ENCODE measurements at regions not wholly inside any gene's neighbourhood (a gene's known extent, or its start where the extent isn't known, plus 50 kb on each side); places are given as distances from the start of the nearest gene placed in this dataset.

- Mint-ChIP-seq H3K4me1 (ENCODE audit: insufficient read depth, unreplicated experiment) (no peaks in the 10 kb centered on the region), H3K4me3 (ENCODE audit: unreplicated experiment) (no peak overlapping the region), H3K9me3 (ENCODE audit: unreplicated experiment) (peaks cover 4% of the 10 kb centered on the region), H3K27me3 (ENCODE audit: insufficient read depth, unreplicated experiment) (no peaks in the 10 kb centered on the region), H3K27ac (ENCODE audit: low read depth, unreplicated experiment) (no peak overlapping the region), H3K36me3 (ENCODE audit: insufficient read depth, unreplicated experiment) (no peaks in the 10 kb centered on the region)
- intact Hi-C loops (cut with micrococcal nuclease): no loop called here
- TF ChIP-seq, protein P1, sequence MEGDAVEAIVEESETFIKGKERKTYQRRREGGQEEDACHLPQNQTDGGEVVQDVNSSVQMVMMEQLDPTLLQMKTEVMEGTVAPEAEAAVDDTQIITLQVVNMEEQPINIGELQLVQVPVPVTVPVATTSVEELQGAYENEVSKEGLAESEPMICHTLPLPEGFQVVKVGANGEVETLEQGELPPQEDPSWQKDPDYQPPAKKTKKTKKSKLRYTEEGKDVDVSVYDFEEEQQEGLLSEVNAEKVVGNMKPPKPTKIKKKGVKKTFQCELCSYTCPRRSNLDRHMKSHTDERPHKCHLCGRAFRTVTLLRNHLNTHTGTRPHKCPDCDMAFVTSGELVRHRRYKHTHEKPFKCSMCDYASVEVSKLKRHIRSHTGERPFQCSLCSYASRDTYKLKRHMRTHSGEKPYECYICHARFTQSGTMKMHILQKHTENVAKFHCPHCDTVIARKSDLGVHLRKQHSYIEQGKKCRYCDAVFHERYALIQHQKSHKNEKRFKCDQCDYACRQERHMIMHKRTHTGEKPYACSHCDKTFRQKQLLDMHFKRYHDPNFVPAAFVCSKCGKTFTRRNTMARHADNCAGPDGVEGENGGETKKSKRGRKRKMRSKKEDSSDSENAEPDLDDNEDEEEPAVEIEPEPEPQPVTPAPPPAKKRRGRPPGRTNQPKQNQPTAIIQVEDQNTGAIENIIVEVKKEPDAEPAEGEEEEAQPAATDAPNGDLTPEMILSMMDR (IDR thresholded peaks at IDR 0.05; ENCODE audit: unreplicated experiment): no peak
- DNase-seq (ENCODE audit: unreplicated experiment): no peak
- ChIA-PET POLR2A (no interaction called here), CTCF (no interaction called here)
- BruUV-seq (replicated peaks): no TSS peak
Measured at GRCh38 chr2:51368250-51368649, 336.3 kb upstream of the NRXN1 start.

GRCh38 chr2:51350100-51350499 is 318.2 kb upstream of the NRXN1 start:
- H3K9me3 Mint-ChIP-seq (ENCODE audit: unreplicated experiment): no peaks in the 10 kb centered on the region
- POLR2A ChIA-PET: no interaction called here
- peak overlapping the region; percentile 46 for H3K27ac Mint-ChIP-seq (ENCODE audit: low read depth, unreplicated experiment)
- H3K27me3 Mint-ChIP-seq (ENCODE audit: insufficient read depth, unreplicated experiment): no peaks in the 10 kb centered on the region
- TF ChIP-seq, protein P1 (IDR thresholded peaks at IDR 0.05; ENCODE audit: unreplicated experiment): no peak
- no peaks in the 10 kb centered on the region for H3K36me3 Mint-ChIP-seq (ENCODE audit: insufficient read depth, unreplicated experiment)
- DNase-seq (ENCODE audit: unreplicated experiment): peak; percentile 38
- no TSS peak for BruUV-seq (replicated peaks)
- intact Hi-C loops (cut with micrococcal nuclease): no loop called here
- H3K4me3 Mint-ChIP-seq (ENCODE audit: unreplicated experiment): no peak overlapping the region
- H3K4me1 Mint-ChIP-seq (ENCODE audit: insufficient read depth, unreplicated experiment): peaks cover 10% of the 10 kb centered on the region
- CTCF ChIA-PET: no interaction called here

DNA sequence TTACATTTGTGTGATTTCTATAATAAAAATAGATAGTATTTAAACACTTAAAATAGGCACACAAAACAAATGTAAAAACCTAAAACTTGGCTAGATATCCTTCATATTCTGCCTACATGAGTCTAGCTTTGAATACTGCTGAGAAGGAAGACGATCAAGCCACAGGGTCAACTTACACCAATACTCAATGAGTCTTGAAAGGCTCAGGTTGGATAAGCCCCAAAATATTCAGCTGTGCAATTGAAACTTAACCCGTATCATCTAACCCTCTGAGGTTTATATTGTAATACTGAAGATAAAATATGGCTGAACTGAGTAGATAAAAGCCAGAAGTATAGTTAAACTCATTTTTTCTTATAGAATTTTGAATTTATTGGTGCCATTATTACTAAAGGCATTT is 313.0 kb upstream of the NRXN1 start:
- no peaks in the 10 kb centered on the region for H3K9me3 Mint-ChIP-seq (ENCODE audit: unreplicated experiment)
- BruUV-seq (replicated peaks): no TSS peak
- intact Hi-C loops (cut with micrococcal nuclease): no loop called here
- no peaks in the 10 kb centered on the region for H3K36me3 Mint-ChIP-seq (ENCODE audit: insufficient read depth, unreplicated experiment)
- H3K4me3 Mint-ChIP-seq (ENCODE audit: unreplicated experiment): no peak overlapping the region
- no peak for DNase-seq (ENCODE audit: unreplicated experiment)
- H3K4me1 Mint-ChIP-seq (ENCODE audit: insufficient read depth, unreplicated experiment): peaks cover 4% of the 10 kb centered on the region
- no peaks in the 10 kb centered on the region for H3K27me3 Mint-ChIP-seq (ENCODE audit: insufficient read depth, unreplicated experiment)
- no peak overlapping the region for H3K27ac Mint-ChIP-seq (ENCODE audit: low read depth, unreplicated experiment)
- ChIA-PET POLR2A (interaction anchor here (0.6 kb wide), 1 partner anchor 333 kb away, joined by 3 read pairs; no protein-coding TSS in a partner anchor), CTCF (interaction anchor here (0.6 kb wide), 1 partner anchor 136 kb away, joined by 3 read pairs; no protein-coding TSS in a partner anchor)
- TF ChIP-seq, protein P1 (IDR thresholded peaks at IDR 0.05; ENCODE audit: unreplicated experiment): no peak

DNA sequence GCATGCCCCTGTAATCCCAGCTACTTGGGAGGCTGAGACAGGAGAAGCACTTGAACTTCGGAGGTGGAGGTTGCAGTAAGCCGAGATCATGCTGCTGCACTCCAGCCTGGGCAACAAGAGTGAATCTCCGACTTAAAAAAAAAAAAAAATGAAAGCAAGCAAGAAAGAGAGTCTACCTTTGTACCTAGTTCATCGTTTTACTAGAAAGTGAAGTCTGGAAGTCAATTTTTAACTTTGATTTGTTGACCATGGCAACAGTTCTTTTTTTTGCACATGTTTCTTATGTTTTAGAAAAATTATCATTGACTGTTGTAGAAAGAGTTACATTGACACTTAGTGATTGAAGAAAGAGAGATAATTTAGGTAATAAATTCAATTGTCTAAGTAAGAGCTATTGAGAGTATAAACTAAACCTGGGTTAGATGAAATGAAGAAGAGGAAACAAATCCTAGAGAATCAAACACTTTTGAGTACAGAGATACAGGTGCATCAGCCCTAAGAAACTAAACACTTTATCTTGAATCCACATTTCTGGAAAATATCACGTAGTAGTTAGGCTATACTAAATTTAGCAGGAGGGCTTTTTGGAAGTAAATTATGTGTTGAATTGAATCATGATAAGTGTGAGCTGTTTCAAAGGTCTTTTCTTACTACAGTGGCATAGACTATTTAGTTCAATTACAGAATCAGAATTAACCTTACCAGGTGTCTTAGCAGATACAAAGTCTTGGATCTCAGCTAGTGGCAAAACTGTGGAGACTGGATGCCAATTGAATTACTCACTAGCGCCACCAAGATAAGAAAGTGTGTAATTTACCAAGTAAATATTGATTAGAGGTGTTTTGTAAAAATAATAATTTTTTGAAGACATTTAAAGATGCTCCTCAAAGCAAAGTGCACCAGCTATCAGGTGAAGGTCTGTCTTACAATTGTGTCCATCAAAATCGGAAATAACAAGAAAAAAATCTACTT is 303.4 kb upstream of the NRXN1 start:
- Mint-ChIP-seq H3K4me3 (ENCODE audit: unreplicated experiment) (no peak overlapping the region), H3K36me3 (ENCODE audit: insufficient read depth, unreplicated experiment) (no peaks in the 10 kb centered on the region), H3K4me1 (ENCODE audit: insufficient read depth, unreplicated experiment) (no peaks in the 10 kb centered on the region), H3K27me3 (ENCODE audit: insufficient read depth, unreplicated experiment) (no peaks in the 10 kb centered on the region), H3K9me3 (ENCODE audit: unreplicated experiment) (no peaks in the 10 kb centered on the region), H3K27ac (ENCODE audit: low read depth, unreplicated experiment) (no peak overlapping the region)
- TF ChIP-seq, protein P1 (IDR thresholded peaks at IDR 0.05; ENCODE audit: unreplicated experiment): no peak
- ChIA-PET CTCF (interaction anchor here (0.7 kb wide), 1 partner anchor 294 kb away, joined by 3 read pairs; no protein-coding TSS in a partner anchor), POLR2A (no interaction called here)
- DNase-seq (ENCODE audit: unreplicated experiment): peak; percentile 5
- BruUV-seq (replicated peaks): no TSS peak
- intact Hi-C loops (cut with micrococcal nuclease): no loop called here
